GM04504 (cell line): ENCODE measurements at regions not wholly inside any gene's neighbourhood (a gene's known extent, or its start where the extent isn't known, plus 50 kb on each side); places are given as distances from the start of the nearest gene placed in this dataset.

Experiments
- DNase-seq: peaks from one replicate; pipeline ENCODE4 v3.0.0-alpha.2; 2012; ENCODE audit warnings: low read depth

- no peak for DNase-seq
Measured at GRCh38 chr20:48203252-48203651, 418.0 kb upstream of the SULF2 start.

DNA sequence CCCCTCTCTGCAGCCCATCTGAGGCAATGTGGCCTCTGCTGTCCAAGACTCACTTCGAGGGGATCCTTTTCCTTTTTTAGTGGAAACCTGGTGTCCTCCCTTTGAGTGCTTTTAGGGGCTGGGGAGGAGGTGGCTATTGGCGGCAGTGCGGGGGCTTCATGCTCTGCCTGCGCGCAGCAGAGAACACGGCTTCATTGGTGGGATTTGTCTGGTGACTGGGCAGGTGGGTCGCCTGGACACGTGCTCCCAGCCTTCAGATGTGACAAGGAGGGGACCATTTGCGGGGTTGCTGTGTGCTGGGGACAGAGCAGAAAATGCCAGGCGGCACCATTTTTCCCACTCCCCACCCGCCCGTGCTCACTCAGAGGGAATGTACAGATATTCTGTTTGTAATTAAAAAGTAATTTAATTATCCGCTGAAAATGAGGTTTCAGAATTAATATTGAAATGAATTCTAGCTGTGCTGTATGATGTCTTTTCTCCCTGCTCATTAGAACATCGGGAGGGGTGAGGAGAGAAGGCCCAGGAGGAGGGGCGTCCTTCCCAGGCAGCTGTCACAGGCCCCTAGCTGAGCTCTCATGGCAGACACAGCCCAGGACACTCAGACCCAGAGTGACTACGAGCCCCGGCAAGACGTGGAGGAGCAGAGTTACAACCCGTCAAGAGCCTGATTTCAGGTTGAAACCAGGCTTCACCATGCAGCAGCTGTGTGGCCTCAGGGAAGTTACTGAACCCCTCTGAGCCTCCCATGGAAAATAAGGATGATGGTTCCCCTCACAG lies 417.2 kb upstream of the SULF2 start:
- no peak for DNase-seq

DNA sequence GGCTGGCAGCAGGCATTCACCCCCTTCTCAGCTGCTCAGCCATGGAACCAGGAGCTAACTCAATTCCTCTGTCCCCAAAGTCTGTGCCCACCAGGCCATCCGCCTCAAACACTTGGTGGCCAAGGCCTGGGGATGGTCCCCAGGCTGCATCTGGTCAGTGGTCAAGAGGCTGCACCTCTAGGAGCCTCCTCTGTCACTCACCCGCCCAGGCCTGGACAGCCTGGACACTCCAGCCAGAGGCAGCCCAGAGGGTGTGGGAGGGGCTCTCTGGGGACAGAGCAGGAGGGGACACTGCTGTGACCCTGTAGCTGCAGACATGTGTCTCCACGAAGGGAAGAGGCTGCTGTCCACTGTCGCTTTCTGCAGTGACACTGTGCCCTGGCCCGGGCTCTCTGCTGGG lies 416.6 kb upstream of the SULF2 start:
- DNase-seq: no peak

DNA sequence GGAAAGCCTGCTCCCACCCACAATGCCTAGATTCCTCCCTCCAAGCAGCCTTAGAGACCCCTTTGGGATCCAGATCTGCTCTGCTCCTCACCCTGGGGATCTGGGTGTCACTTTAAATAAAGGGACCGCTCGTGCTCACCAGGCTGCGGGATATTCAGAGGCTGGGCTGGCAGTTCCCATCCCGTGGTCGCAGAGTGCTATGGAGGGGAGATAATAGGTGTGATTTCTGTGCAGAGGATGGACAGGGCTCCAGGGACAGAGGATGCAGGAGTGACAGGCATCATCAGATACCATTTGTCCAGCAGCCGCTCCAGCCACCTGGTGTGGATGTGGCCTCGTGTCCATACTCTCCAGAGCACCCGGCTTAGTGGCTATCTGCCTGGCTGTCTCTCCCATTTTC lies 415.9 kb upstream of the SULF2 start:
- DNase-seq: no peak

DNA sequence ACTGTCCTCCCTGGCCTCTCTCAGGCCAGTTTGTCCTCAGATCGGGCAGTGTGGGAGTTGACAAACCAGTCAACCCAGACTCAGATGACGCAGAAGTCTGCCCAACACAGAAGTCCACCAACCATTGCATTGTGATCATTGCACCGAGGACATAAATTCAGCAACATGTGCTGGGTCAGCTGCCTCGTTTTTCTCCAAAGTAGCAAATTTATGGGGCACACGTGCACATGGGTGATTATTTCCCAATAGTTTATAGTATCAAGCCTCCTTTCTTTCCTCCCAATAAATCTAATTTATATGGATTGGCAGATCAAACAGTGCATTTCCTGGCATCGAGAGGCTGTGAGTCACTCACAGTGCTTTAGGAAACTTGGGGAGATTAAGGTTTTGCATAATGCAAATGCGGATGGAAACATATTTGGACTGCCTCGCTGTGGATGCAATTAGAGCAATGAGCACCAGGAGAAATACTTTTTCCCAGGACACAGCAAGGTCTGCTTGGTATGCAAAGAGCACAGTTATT lies 413.7 kb upstream of the SULF2 start:
- peak; percentile 91 for DNase-seq

- DNase-seq: no peak
Measured at GRCh38 chr20:48197066-48197465, 411.8 kb upstream of the SULF2 start.

DNA sequence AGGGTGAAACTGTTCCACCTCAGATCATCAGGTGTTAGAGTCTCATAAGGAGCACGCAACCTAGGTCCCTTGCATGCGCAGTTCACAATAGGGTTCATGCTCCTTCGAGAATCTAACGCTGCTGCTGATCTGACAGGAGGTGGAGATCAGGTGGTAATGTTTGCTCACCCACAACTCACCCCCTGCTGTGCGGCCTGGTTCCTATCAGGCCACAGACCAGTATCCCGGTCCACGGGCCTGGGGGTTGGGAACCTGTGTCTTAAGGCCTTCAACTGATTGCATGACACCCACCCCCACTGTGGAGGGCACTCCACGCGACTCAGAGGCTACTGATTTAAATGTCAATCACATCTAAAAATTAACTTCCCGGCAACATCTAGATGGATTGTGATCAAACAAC lies 411.2 kb upstream of the SULF2 start:
- DNase-seq: no peak

- no peak for DNase-seq
Measured at GRCh38 chr20:48196001-48196400, 410.7 kb upstream of the SULF2 start.

DNA sequence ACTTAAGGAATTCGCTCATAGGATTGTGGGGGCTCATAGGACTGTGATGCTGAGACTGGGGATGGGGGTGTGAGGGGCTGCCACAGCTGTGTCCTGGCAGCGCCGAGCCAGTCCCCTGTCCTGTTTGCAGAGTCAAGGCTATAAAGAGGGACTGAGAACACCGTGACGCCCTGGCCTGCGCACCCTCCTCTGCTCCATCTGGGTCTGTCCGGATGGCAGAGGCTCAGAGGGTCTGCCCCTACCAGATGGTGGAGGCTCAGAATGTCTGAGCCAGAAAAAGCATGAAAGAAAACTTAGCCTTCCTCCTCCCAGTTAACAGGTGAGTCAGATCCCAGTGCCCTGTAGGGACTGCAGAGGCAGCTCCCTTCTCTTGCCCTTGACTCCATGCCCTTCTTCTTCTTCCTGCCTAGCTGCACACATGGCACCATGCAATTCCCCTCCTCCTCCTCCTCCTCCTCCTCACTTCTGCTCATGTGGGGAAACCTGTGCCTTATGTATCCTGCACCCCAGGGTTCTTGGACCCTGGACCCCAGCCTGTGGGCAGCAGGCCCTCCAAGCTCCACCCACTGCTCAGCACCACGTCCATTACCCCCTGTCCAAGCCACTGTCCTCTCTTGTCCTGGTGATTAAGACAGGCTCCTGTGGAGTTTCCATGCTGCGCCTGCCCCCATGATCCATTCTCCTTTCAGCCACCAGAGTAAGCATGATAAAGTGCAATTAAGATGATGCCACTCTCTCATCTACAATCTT lies 410.0 kb upstream of the SULF2 start:
- DNase-seq: no peak

- DNase-seq: no peak
Measured at GRCh38 chr20:48194583-48194982, 409.3 kb upstream of the SULF2 start.

DNA sequence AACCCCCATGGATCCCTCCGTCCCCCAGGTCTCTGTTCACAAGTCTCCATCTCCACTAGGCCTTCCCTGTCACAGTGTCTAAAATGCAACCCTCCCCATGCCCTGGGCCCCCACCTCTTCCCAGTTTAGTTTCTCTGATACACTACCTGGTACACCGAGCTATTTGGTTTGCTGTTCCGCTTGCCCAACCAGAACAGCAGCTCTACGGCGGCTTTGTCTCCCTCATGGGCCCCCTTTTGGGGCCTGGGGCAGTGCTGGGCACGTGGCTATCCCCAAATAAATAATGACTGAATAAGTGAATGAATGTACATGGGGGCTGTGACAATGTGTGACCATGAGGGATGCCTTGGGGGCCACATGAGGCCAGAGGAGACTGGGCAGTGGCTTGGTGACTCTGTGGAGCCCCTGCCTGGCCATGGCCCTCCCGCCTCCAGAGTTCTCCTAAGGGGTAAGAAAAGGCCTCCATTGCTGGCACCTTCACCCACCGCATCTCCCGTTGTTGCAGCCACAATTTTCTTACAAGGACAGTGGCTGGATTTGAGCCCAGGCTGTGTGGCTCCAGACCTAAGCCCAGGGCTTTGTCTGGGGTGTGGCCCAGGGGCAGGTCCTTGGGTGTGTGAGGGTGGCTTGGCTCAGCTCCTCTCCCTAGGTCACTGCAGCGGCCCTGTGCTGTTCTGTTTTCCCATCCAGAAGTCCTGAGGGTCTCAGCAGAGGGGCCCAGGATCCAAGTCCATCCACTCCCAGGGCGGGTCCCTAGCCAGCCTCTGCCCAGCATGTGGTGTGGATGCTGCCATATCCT lies 408.5 kb upstream of the SULF2 start:
- no peak for DNase-seq

DNA sequence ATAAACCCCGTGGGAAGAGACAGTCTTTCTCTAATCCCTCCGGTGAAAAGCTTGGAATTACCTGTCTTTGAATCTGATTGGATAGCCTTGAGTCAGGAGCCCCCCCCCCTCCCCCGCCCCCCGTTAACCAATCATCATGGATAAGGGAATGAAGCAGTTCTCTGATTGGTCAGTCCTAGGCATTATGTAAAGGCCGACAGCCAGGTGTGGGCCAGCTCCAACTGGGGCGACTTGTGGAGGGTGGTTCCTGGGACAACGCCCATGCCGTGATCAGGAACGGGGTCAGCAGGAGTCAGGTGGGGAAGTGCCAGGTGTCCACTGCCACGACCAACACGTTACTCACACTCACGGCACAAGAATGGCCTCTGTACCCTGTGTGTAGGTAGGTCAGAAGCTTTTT lies 406.8 kb upstream of the SULF2 start:
- DNase-seq: no peak

- DNase-seq: no peak
Measured at GRCh38 chr20:48191200-48191599, 405.9 kb upstream of the SULF2 start.

- no peak for DNase-seq
Measured at GRCh38 chr20:48190757-48191156, 405.5 kb upstream of the SULF2 start.

DNA sequence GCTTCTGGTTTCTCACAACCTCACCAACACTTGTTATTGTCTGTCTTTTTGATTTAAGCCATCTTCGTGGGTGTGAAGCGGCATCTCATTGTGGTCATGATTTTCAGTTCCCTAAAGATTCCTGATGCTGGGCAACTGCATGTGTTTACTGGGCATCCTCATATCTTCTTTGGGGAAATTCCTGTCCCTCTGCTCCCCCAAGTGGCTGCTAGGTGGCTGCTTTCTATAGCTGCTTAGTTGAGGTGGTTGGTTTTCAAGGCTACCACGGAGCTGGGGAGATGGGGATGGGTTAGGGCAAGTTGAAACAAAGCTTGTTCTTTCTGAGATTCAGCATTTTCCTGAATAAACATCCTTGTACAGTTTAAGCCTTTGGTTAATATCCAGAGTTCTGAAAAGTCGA lies 403.9 kb upstream of the SULF2 start:
- no peak for DNase-seq

DNA sequence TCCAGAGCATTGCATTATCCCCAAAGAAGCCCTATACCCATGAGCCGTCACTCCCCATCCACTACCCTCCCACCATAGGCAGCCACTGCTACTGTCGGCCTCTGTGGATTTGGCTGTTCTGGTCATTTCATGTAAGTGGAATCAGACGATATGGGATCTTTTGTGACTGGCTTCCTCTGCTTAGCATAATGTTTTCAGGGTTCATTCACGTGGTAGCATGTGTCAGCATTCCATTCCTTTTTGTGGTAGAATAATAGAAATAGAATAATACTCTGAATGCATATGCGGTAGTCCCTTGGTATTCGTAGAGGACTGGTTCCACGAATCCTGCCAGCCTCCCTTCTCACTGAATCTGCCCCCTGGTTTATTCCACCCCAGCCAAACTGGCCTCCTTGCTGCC lies 402.6 kb upstream of the SULF2 start:
- no peak for DNase-seq

DNA sequence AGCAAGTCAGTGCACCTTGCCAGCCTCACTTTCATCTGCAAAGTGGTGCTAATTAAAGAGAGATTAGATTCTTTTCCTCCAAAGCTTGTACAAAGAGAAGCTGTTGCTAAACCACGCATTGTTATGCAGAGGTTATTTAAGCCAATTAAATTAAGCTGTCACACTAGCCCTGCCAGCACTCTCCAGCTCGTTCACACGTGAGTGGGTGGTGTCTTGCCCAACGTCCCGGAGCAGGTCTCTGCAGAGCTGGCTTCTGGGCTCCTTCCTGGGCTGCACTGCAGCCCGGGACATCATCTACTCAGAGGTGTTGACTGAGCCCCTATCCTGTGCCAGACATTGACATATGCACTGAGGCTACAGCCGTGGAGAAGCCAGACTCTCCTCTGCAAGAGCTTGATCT lies 401.6 kb upstream of the SULF2 start:
- no peak for DNase-seq

DNA sequence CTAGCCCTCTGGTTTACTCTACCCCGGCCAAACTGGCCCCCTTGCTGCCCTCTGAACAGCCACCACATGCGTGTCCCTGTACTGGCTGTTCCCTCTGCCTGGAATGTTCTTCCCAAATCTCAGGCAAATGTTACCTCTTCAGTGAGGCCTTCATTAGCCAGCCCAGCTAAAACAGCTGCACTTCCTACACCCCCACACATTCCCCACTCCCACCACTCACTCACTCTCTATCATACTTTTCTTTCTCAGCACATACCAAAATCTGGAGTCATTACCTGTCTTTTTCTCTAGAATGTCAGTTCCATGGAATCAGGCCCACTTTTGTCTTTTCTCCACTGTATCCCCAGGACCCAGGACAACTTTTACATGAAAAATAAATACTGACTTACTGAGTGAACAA lies 401.2 kb upstream of the SULF2 start:
- no peak for DNase-seq

DNA sequence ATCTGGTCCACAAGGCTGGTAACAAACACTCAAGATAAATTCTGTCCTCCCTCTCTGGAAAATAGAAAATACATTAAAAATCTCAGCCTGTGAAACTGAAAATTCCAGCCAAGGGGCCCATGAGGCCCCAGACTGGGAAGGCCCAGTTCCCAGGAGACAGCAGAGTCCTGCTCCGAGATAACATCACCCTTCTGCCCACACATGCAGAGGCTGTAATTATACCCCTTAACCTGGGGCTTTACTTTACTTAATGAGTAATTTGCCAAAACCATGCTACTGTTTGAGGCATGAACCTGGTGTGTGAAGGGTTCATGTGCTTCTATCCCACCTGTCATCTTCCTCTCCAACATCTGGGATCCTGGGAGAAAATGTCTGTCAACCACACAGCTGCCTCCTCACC lies 398.9 kb upstream of the SULF2 start:
- no peak for DNase-seq

GRCh38 chr20:48181261-48181935 lies 396.1 kb upstream of the SULF2 start:
- DNase-seq: no peak

- no peak for DNase-seq
Measured at GRCh38 chr20:48180618-48181017, 395.3 kb upstream of the SULF2 start.

- DNase-seq: no peak
Measured at GRCh38 chr20:48180024-48180423, 394.7 kb upstream of the SULF2 start.
